ENCODE measurements at regions not wholly inside any gene's neighbourhood (a gene's known extent, or its start where the extent isn't known, plus 50 kb on each side); places are given as distances from the start of the nearest gene placed in this dataset.

DNA sequence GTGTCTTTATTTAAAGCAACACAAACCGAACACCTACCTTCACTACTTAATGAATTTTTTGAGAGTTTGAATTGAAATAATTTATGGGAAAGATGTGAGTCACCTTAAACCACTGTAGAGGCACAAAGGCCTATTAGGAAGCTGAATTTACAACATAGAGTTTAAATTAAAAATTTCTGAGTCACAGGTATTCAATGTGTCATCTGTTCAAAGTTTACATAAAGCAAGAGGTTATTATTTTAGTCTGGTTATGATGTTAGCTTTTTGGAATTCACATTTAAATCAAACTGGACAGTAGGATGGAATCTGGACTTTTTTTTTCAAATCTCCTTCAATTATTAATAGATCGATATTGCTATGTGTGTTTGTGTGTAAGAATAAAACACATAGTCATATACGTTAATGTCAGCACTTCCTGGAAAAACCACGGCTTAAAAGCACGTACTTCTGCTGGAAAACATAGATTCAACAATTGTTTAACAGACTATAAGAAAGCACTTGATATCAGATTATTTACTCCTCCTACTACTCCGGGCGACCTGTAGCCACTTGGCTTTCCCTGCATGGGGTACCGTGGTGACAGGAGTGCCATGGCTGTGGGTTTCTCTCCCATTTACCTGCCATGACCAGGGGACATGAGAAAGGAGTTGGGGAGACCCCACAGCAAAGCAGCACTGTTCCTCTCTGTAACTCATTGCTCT lies 638.6 kb downstream of the SEMA5A start:
- TF ChIP-seq, protein P1, sequence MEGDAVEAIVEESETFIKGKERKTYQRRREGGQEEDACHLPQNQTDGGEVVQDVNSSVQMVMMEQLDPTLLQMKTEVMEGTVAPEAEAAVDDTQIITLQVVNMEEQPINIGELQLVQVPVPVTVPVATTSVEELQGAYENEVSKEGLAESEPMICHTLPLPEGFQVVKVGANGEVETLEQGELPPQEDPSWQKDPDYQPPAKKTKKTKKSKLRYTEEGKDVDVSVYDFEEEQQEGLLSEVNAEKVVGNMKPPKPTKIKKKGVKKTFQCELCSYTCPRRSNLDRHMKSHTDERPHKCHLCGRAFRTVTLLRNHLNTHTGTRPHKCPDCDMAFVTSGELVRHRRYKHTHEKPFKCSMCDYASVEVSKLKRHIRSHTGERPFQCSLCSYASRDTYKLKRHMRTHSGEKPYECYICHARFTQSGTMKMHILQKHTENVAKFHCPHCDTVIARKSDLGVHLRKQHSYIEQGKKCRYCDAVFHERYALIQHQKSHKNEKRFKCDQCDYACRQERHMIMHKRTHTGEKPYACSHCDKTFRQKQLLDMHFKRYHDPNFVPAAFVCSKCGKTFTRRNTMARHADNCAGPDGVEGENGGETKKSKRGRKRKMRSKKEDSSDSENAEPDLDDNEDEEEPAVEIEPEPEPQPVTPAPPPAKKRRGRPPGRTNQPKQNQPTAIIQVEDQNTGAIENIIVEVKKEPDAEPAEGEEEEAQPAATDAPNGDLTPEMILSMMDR (conservative IDR thresholded peaks at IDR 0.05; ENCODE audit: low read length) = no peak
- no peak for TF ChIP-seq EZH2phosphoT487 (IDR thresholded peaks at IDR 0.05; ENCODE audit: borderline replicate concordance, low read depth, low read length)
